ENCODE measurements at regions not wholly inside any gene's neighbourhood (a gene's known extent, or its start where the extent isn't known, plus 50 kb on each side); places are given as distances from the start of the nearest gene placed in this dataset.
"Not testable (repeated sequence)": the region's sequence is repeated elsewhere in the genome, so short reads cannot be mapped to it uniquely, and the experiment has no call there.

- H3K27me3 ChIP-seq (ENCODE audit: control insufficient read depth, insufficient read depth, low read length), result no peaks in the 10 kb centered on the region
- H3K4me1 ChIP-seq (ENCODE audit: control insufficient read depth, insufficient read depth, low read length), result no peaks in the 10 kb centered on the region
- H3K36me3 ChIP-seq (ENCODE audit: control insufficient read depth, insufficient read depth, low read length), result no peaks in the 10 kb centered on the region
- no peak overlapping the region for H3K27ac ChIP-seq (ENCODE audit: low read depth, low read length)
- H3K4me3 ChIP-seq (ENCODE audit: low read length), result no peak overlapping the region
- H3K9ac ChIP-seq (ENCODE audit: low read length), result no peak overlapping the region
These were observed 203.1 kb downstream of the TFEC start for GRCh38 chr7:115827305-115828045.

- Histone ChIP-seq H3K27me3 (ENCODE audit: control insufficient read depth, insufficient read depth, low read length) (no peaks in the 10 kb centered on the region), H3K4me3 (ENCODE audit: low read length) (no peak overlapping the region), H3K9ac (ENCODE audit: low read length) (no peak overlapping the region), H3K27ac (ENCODE audit: low read depth, low read length) (no peak overlapping the region), H3K4me1 (ENCODE audit: control insufficient read depth, insufficient read depth, low read length) (no peaks in the 10 kb centered on the region), H3K36me3 (ENCODE audit: control insufficient read depth, insufficient read depth, low read length) (no peaks in the 10 kb centered on the region)
These were observed 205.0 kb downstream of the TFEC start for GRCh38 chr7:115825456-115826115.

GRCh38 chr7:115822801-115823200 lies 207.8 kb downstream of the TFEC start:
- H3K27me3 ChIP-seq (ENCODE audit: control insufficient read depth, insufficient read depth, low read length), result no peaks in the 10 kb centered on the region
- no peaks in the 10 kb centered on the region for H3K36me3 ChIP-seq (ENCODE audit: control insufficient read depth, insufficient read depth, low read length)
- H3K9ac ChIP-seq (ENCODE audit: low read length), result no peak overlapping the region
- no peaks in the 10 kb centered on the region for H3K4me1 ChIP-seq (ENCODE audit: control insufficient read depth, insufficient read depth, low read length)
- no peak overlapping the region for H3K27ac ChIP-seq (ENCODE audit: low read depth, low read length)
- H3K4me3 ChIP-seq (ENCODE audit: low read length), result no peak overlapping the region

- Histone ChIP-seq H3K36me3 (ENCODE audit: control insufficient read depth, insufficient read depth, low read length) (no peaks in the 10 kb centered on the region), H3K4me1 (ENCODE audit: control insufficient read depth, insufficient read depth, low read length) (no peaks in the 10 kb centered on the region), H3K9ac (ENCODE audit: low read length) (no peak overlapping the region), H3K27me3 (ENCODE audit: control insufficient read depth, insufficient read depth, low read length) (no peaks in the 10 kb centered on the region), H3K4me3 (ENCODE audit: low read length) (no peak overlapping the region), H3K27ac (ENCODE audit: low read depth, low read length) (no peak overlapping the region)
These were observed 208.2 kb downstream of the TFEC start for GRCh38 chr7:115822380-115822779.

GRCh38 chr7:115816318-115816974 lies 214.1 kb downstream of the TFEC start:
- Histone ChIP-seq H3K36me3 (ENCODE audit: control insufficient read depth, insufficient read depth, low read length) (no peaks in the 10 kb centered on the region), H3K27ac (ENCODE audit: low read depth, low read length) (no peak overlapping the region), H3K27me3 (ENCODE audit: control insufficient read depth, insufficient read depth, low read length) (no peaks in the 10 kb centered on the region)

GRCh38 chr7:115812794-115813193 lies 217.8 kb downstream of the TFEC start:
- H3K36me3 ChIP-seq (ENCODE audit: control insufficient read depth, insufficient read depth, low read length), result no peaks in the 10 kb centered on the region
- H3K4me3 ChIP-seq (ENCODE audit: low read length), result no peak overlapping the region
- H3K4me1 ChIP-seq (ENCODE audit: control insufficient read depth, insufficient read depth, low read length), result no peaks in the 10 kb centered on the region
- H3K9ac ChIP-seq (ENCODE audit: low read length), result no peak overlapping the region
- H3K27ac ChIP-seq (ENCODE audit: low read depth, low read length), result no peak overlapping the region
- no peaks in the 10 kb centered on the region for H3K27me3 ChIP-seq (ENCODE audit: control insufficient read depth, insufficient read depth, low read length)

More at GRCh38 chr7:115816318-115816974, 214.1 kb downstream of the TFEC start:
- H3K4me1 ChIP-seq (ENCODE audit: control insufficient read depth, insufficient read depth, low read length), result no peaks in the 10 kb centered on the region
- no peak overlapping the region for H3K9ac ChIP-seq (ENCODE audit: low read length)
- H3K4me3 ChIP-seq (ENCODE audit: low read length), result no peak overlapping the region

- H3K27me3 ChIP-seq (ENCODE audit: control insufficient read depth, insufficient read depth, low read length), result no peaks in the 10 kb centered on the region
- no peaks in the 10 kb centered on the region for H3K4me1 ChIP-seq (ENCODE audit: control insufficient read depth, insufficient read depth, low read length)
- H3K9ac ChIP-seq (ENCODE audit: low read length), result no peak overlapping the region
- no peak overlapping the region for H3K4me3 ChIP-seq (ENCODE audit: low read length)
- no peak overlapping the region for H3K27ac ChIP-seq (ENCODE audit: low read depth, low read length)
- H3K36me3 ChIP-seq (ENCODE audit: control insufficient read depth, insufficient read depth, low read length), result no peaks in the 10 kb centered on the region
These were observed 225.1 kb downstream of the TFEC start for GRCh38 chr7:115805458-115805857.

GRCh38 chr7:115802415-115802814 lies 228.1 kb downstream of the TFEC start:
- Histone ChIP-seq H3K27ac (ENCODE audit: low read depth, low read length) (no peak overlapping the region), H3K4me1 (ENCODE audit: control insufficient read depth, insufficient read depth, low read length) (no peaks in the 10 kb centered on the region), H3K4me3 (ENCODE audit: low read length) (no peak overlapping the region), H3K9ac (ENCODE audit: low read length) (no peak overlapping the region), H3K27me3 (ENCODE audit: control insufficient read depth, insufficient read depth, low read length) (no peaks in the 10 kb centered on the region), H3K36me3 (ENCODE audit: control insufficient read depth, insufficient read depth, low read length) (no peaks in the 10 kb centered on the region)

- no peaks in the 10 kb centered on the region for H3K36me3 ChIP-seq (ENCODE audit: control insufficient read depth, insufficient read depth, low read length)
- no peak overlapping the region for H3K4me3 ChIP-seq (ENCODE audit: low read length)
- no peaks in the 10 kb centered on the region for H3K27me3 ChIP-seq (ENCODE audit: control insufficient read depth, insufficient read depth, low read length)
- H3K27ac ChIP-seq (ENCODE audit: low read depth, low read length), result no peak overlapping the region
- no peaks in the 10 kb centered on the region for H3K4me1 ChIP-seq (ENCODE audit: control insufficient read depth, insufficient read depth, low read length)
- no peak overlapping the region for H3K9ac ChIP-seq (ENCODE audit: low read length)
These were observed 231.1 kb downstream of the TFEC start for GRCh38 chr7:115799430-115799829.

- Histone ChIP-seq H3K9ac (ENCODE audit: low read length) (no peak overlapping the region), H3K4me1 (ENCODE audit: control insufficient read depth, insufficient read depth, low read length) (no peaks in the 10 kb centered on the region), H3K36me3 (ENCODE audit: control insufficient read depth, insufficient read depth, low read length) (no peaks in the 10 kb centered on the region), H3K27ac (ENCODE audit: low read depth, low read length) (no peak overlapping the region), H3K27me3 (ENCODE audit: control insufficient read depth, insufficient read depth, low read length) (no peaks in the 10 kb centered on the region), H3K4me3 (ENCODE audit: low read length) (no peak overlapping the region)
These were observed 236.4 kb downstream of the TFEC start for GRCh38 chr7:115793958-115794702.

GRCh38 chr7:115789901-115790300 lies 240.7 kb downstream of the TFEC start:
- Histone ChIP-seq H3K9ac (ENCODE audit: low read length) (no peak overlapping the region), H3K27ac (ENCODE audit: low read depth, low read length) (no peak overlapping the region), H3K27me3 (ENCODE audit: control insufficient read depth, insufficient read depth, low read length) (no peaks in the 10 kb centered on the region), H3K4me3 (ENCODE audit: low read length) (no peak overlapping the region), H3K36me3 (ENCODE audit: control insufficient read depth, insufficient read depth, low read length) (no peaks in the 10 kb centered on the region), H3K4me1 (ENCODE audit: control insufficient read depth, insufficient read depth, low read length) (no peaks in the 10 kb centered on the region)

- not testable (repeated sequence) for H3K9ac ChIP-seq (ENCODE audit: low read length); H3K36me3 ChIP-seq (ENCODE audit: control insufficient read depth, insufficient read depth, low read length); H3K4me3 ChIP-seq (ENCODE audit: low read length); H3K4me1 ChIP-seq (ENCODE audit: control insufficient read depth, insufficient read depth, low read length); H3K27me3 ChIP-seq (ENCODE audit: control insufficient read depth, insufficient read depth, low read length); H3K27ac ChIP-seq (ENCODE audit: low read depth, low read length)
These were observed 241.1 kb downstream of the TFEC start for GRCh38 chr7:115789473-115789872.
